NCI-H2227 (cell line): ENCODE measurements at regions not wholly inside any gene's neighbourhood (a gene's known extent, or its start where the extent isn't known, plus 50 kb on each side); places are given as distances from the start of the nearest gene placed in this dataset.
"Not testable (repeated sequence)": the region's sequence is repeated elsewhere in the genome, so short reads cannot be mapped to it uniquely, and the experiment has no call there.

Experiments used
- DNase-seq: peaks from one replicate; lab custom pipeline; 2025; ENCODE audit not compliant: unreplicated experiment; lab: John Stamatoyannopoulos, UW

DNA sequence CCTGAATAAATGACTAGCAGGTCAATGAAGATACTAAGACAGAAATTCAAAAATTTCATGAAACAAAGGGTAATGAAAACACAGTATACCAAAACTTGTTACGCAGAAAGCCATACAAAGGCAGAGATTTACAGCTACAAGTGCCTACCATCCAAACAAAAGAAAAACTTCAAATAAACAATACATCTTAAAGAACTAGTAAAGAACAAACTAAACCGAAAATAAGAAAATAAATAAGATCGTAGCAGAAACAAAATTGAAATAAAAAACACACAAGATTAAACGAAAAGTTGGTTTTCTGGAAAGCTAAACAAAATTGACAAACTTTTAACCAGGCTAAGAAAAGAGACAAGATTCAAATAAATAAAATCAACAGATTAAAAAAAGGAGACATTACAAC, 51.5 kb downstream of the VPREB1 start:
- not testable (repeated sequence) for DNase-seq

DNA sequence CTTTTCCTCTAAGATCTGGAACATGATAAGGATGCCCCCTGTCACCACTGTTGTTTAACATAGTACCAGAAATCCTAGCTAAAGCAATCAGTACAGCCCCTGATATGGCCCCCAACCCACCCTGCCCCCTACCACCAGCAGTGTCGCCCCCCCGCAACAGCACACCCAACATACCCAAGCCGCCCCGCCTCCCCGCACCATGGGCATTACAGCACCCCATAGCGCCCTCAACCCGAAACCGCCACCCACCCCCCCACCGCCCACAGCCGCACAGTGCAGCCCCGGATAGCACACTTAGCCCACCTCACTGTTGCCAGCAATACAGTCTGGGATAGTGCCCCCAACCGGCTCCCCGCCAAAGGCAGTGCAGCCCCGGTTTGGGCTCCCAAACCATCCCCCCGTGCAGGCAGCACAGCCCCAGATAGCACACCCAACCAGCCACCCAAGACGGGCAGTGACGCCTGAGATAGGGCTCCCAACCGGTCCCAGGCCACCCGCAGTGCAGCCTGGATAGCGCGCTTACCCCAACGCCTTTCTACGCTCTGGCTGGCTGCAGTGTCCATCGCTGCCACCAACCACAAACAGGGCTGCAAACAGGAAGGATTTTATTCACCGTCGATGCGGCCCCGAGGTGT, 52.7 kb downstream of the VPREB1 start:
- DNase-seq, result not testable (repeated sequence)

GRCh38 chr22:22297794-22298653, 53.4 kb downstream of the VPREB1 start:
- peak; percentile 55 for DNase-seq

GRCh38 chr22:22298654-22299009, 54.0 kb downstream of the VPREB1 start:
- not testable (repeated sequence) for DNase-seq

GRCh38 chr22:22300511-22300910, 55.9 kb downstream of the VPREB1 start:
- not testable (repeated sequence) for DNase-seq

GRCh38 chr22:22300946-22301345, 56.4 kb downstream of the VPREB1 start:
- DNase-seq, result not testable (repeated sequence)

DNA sequence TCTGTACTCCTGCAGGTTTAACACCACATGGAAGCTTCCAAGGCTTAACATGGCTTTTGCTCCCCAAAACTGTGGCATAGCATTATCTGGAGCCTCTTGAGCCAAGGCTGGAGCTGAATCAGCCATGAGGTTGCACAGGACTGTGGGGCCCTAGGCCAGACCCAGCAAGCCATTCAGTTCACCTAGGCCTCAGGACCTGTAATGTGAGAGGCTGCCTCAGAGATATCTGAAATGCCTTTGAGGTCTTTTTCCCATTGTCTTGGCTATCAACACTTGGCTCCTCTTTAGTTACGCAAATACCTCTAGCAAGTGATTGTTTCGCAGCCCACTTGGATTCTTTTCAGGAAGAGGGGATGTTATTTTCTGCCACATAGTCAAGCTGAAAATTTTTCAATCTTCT, 72.0 kb downstream of the VPREB1 start:
- DNase-seq, result no peak

- DNase-seq, result no peak
Measured at GRCh38 chr22:22318723-22319465, 74.3 kb downstream of the VPREB1 start.

GRCh38 chr22:22321743-22322611, 77.4 kb downstream of the VPREB1 start:
- peak; percentile 65 for DNase-seq

DNA sequence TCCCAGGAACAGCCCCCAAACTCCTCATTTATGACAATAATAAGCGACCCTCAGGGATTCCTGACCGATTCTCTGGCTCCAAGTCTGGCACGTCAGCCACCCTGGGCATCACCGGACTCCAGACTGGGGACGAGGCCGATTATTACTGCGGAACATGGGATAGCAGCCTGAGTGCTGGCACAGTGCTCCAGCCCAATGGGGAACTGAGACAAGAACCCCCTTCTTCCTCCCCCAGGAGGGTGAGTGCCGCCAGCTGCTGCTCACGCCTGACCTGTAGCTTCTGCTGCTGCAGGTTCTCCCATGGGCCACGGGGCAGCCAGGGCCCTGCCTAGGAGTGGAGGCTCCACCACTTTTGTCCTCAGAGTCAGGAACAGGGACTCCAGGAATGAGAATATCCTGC, 78.2 kb downstream of the VPREB1 start:
- no peak for DNase-seq

GRCh38 chr22:22327723-22328122, 83.1 kb downstream of the VPREB1 start:
- DNase-seq, result no peak

- no peak for DNase-seq
Measured at GRCh38 chr22:22329792-22330191, 85.2 kb downstream of the VPREB1 start.

- not testable (repeated sequence) for DNase-seq
Measured at GRCh38 chr22:22335640-22336039, 91.1 kb downstream of the VPREB1 start.

- DNase-seq, result not testable (repeated sequence)
Measured at GRCh38 chr22:22336333-22336732, 91.7 kb downstream of the VPREB1 start.

- DNase-seq, result not testable (repeated sequence)
Measured at GRCh38 chr22:22338778-22339177, 94.2 kb downstream of the VPREB1 start.

- no peak for DNase-seq
Measured at GRCh38 chr22:22341736-22342135, 97.2 kb downstream of the VPREB1 start.

DNA sequence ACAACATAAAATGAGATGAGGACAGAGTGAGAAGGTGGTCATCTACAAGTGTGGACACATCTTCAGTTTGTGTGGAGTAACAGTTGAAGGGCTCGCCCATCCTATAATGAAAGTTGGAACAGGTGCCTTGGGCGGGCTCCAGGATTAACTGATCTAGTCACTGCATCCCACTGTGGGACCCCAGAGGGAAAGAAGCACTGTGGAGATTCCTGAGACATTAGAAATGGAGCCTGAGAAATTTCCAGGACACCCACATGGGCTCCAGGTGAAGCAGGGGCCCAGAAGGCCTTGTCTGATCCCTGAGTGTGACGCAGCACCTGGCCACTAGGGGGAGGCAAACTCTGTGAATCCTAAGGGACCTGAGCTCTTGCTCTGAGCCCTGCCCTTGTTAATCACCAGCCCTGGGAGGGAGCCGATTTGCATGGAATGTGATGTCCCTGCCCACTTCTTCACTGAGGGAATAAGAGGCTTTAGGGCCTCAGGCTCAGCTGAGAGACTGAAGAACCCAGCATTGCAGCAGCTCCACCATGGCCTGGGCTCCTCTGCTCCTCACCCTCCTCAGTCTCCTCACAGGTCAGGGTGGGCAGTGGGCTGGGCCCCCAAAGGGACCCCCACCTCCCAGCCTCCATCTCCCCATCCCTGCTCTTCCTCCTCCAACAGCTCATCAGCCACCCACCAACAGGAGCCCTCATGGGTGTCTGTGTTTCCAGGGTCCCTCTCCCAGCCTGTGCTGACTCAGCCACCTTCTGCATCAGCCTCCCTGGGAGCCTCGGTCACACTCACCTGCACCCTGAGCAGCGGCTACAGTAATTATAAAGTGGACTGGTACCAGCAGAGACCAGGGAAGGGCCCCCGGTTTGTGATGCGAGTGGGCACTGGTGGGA, 98.4 kb downstream of the VPREB1 start:
- DNase-seq, result peak; percentile 51

DNA sequence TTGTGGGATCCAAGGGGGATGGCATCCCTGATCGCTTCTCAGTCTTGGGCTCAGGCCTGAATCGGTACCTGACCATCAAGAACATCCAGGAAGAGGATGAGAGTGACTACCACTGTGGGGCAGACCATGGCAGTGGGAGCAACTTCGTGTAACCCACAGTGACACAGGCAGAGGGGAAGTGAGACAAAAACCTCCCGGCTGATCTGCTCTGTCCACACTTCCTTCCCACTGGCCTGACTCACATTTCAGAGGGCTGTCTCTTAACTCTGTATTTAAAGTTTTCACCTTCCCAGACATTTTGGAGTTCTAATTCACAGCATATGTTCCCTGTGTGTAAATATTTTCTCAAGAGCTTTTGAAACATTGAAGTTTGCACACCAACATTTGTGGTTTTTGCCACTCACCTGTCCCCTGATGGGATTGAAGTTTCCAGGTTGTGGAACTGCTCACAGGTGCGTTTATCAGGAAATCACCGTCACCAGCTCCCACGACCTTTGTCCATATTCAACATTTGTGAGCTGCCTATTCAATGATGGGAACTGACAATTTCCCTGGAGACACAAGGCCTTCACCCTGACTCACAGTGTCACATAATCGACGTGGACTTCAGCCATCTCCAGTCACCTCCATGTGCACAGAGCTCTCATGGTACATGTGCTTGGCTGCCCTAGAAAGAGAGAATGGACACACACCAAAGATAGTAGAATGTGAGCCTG, 99.2 kb downstream of the VPREB1 start:
- DNase-seq, result no peak

GRCh38 chr22:22344430-22344829, 99.8 kb downstream of the VPREB1 start:
- no peak for DNase-seq
